Fibroblast of skin of right biceps (primary cell): ENCODE measurements at regions not wholly inside any gene's neighbourhood (a gene's known extent, or its start where the extent isn't known, plus 50 kb on each side); places are given as distances from the start of the nearest gene placed in this dataset.

ENCODE experiments used
- DNase-seq: peaks from one replicate; pipeline ENCODE4 v3.0.0-alpha.2; 2013

- no peak for DNase-seq
Measured at GRCh38 chr21:35414056-35414455, 365.0 kb upstream of the RUNX1 start.

- DNase-seq: no peak
Measured at GRCh38 chr21:35412231-35412630, 363.1 kb upstream of the RUNX1 start.

GRCh38 chr21:35411434-35411833 lies 362.3 kb upstream of the RUNX1 start:
- DNase-seq: no peak

- DNase-seq: no peak
Measured at GRCh38 chr21:35410656-35411055, 361.6 kb upstream of the RUNX1 start.

GRCh38 chr21:35410123-35410522 lies 361.0 kb upstream of the RUNX1 start:
- no peak for DNase-seq

GRCh38 chr21:35408401-35408800 lies 359.3 kb upstream of the RUNX1 start:
- DNase-seq: peak; percentile 81

- DNase-seq: no peak
Measured at GRCh38 chr21:35406635-35407034, 357.5 kb upstream of the RUNX1 start.

GRCh38 chr21:35405981-35406380 lies 356.9 kb upstream of the RUNX1 start:
- no peak for DNase-seq

- DNase-seq: no peak
Measured at GRCh38 chr21:35404247-35404646, 355.1 kb upstream of the RUNX1 start.

- DNase-seq: no peak
Measured at GRCh38 chr21:35402061-35402460, 353.0 kb upstream of the RUNX1 start.

- DNase-seq: peak; percentile 79
Measured at GRCh38 chr21:35401476-35401875, 352.4 kb upstream of the RUNX1 start.

GRCh38 chr21:35400233-35400939 lies 351.3 kb upstream of the RUNX1 start:
- DNase-seq: peak; percentile 71

- DNase-seq: no peak
Measured at GRCh38 chr21:35399706-35400105, 350.6 kb upstream of the RUNX1 start.

- no peak for DNase-seq
Measured at GRCh38 chr21:35399002-35399530, 350.0 kb upstream of the RUNX1 start.

- DNase-seq: peak; percentile 31
Measured at GRCh38 chr21:35398346-35398982, 349.4 kb upstream of the RUNX1 start.

GRCh38 chr21:35397781-35398180 lies 348.7 kb upstream of the RUNX1 start:
- no peak for DNase-seq

GRCh38 chr21:35396655-35397054 lies 347.6 kb upstream of the RUNX1 start:
- no peak for DNase-seq

- peak; percentile 65 for DNase-seq
Measured at GRCh38 chr21:35395728-35396127, 346.6 kb upstream of the RUNX1 start.

GRCh38 chr21:35394634-35395369 lies 345.7 kb upstream of the RUNX1 start:
- peak; percentile 37 for DNase-seq

- DNase-seq: no peak
Measured at GRCh38 chr21:35394049-35394448, 344.9 kb upstream of the RUNX1 start.

GRCh38 chr21:35390013-35390776 lies 341.1 kb upstream of the RUNX1 start:
- DNase-seq: peak; percentile 76

GRCh38 chr21:35386491-35387079 lies 337.5 kb upstream of the RUNX1 start:
- DNase-seq: no peak

GRCh38 chr21:35384375-35384774 lies 335.3 kb upstream of the RUNX1 start:
- DNase-seq: no peak
